DOHH2 (cell line): ENCODE measurements at regions not wholly inside any gene's neighbourhood (a gene's known extent, or its start where the extent isn't known, plus 50 kb on each side); places are given as distances from the start of the nearest gene placed in this dataset.

ENCODE experiments used
- EZH2phosphoT487 ChIP-seq: fragments of 200-600 bp; sonication (generic); IDR thresholded peaks from 2 replicates; pipeline ENCODE4 v1.6.1; 2017; ENCODE audit warnings: borderline replicate concordance, mild to moderate bottlenecking, antibody characterized with exemption, low read length, moderate library complexity, mixed read lengths
- TF ChIP-seq, protein P1 (sequence below): fragments of 200-600 bp; sonication (generic); IDR thresholded peaks from one replicate; pipeline ENCODE4 v1.5.1; 2014; ENCODE audit warnings: antibody characterized with exemption, mild to moderate bottlenecking, low read depth, low read length; ENCODE audit not compliant: poor library complexity, severe bottlenecking

DNA sequence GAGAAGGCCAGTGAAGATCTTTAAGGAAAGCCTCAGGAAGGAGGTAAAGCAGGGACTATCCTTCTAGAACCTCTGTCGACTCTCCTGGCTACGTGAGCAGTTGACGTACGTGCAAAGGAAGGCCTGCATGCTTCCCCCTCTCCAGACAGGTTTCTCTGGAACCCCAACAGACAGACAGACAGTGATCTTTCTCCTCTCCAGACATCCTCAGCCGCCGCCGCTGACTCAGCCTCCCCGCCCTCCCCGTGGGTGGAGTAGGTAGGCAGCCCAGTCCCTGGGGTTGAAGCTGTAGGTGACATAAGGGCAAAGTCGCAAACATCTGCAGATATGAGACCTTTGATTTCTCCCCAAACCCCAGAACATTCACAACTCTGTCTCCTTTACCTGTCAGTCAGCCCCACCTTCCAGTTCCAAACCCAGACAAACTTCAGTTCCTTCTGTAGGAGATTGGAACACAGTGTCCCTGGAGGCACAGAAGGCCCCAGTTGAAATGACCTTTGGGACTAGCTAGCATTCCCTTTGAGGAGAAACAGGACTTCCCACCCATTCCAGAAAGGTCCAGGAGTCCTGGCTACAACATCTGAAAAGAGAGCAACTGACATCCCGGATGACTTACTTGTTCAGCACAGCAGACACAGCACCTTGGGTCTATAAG lies 146.0 kb upstream of the JUN start:
- TF ChIP-seq, protein P1, sequence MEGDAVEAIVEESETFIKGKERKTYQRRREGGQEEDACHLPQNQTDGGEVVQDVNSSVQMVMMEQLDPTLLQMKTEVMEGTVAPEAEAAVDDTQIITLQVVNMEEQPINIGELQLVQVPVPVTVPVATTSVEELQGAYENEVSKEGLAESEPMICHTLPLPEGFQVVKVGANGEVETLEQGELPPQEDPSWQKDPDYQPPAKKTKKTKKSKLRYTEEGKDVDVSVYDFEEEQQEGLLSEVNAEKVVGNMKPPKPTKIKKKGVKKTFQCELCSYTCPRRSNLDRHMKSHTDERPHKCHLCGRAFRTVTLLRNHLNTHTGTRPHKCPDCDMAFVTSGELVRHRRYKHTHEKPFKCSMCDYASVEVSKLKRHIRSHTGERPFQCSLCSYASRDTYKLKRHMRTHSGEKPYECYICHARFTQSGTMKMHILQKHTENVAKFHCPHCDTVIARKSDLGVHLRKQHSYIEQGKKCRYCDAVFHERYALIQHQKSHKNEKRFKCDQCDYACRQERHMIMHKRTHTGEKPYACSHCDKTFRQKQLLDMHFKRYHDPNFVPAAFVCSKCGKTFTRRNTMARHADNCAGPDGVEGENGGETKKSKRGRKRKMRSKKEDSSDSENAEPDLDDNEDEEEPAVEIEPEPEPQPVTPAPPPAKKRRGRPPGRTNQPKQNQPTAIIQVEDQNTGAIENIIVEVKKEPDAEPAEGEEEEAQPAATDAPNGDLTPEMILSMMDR, result no peak
- TF ChIP-seq EZH2phosphoT487, result no peak
